Neural progenitor cell (in vitro differentiated cells): ENCODE measurements at regions not wholly inside any gene's neighbourhood (a gene's known extent, or its start where the extent isn't known, plus 50 kb on each side); places are given as distances from the start of the nearest gene placed in this dataset.

ENCODE experiments used
- CTCF ChIP-seq: fragments of 200-600 bp; sonication (generic); IDR thresholded peaks from 2 replicates; pipeline ENCODE4 v1.5.1; 2017; ENCODE audit warnings: antibody characterized with exemption, mild to moderate bottlenecking
- EZH2 ChIP-seq: fragments of 200-600 bp; sonication (generic); IDR thresholded peaks from 2 replicates; pipeline ENCODE4 v1.6.1; 2017; ENCODE audit warnings: antibody characterized with exemption, mild to moderate bottlenecking, moderate library complexity
- EZH2phosphoT487 ChIP-seq: fragments of 200-600 bp; sonication (generic); IDR thresholded peaks from 2 replicates; pipeline ENCODE4 v1.6.1; 2017; ENCODE audit warnings: antibody characterized with exemption

GRCh38 chrX:42089031-42089430 is 165.7 kb upstream of the CASK start:
- no peak for TF ChIP-seq CTCF
- TF ChIP-seq EZH2 = no peak
- TF ChIP-seq EZH2phosphoT487 = no peak
